ENCODE measurements at regions not wholly inside any gene's neighbourhood (a gene's known extent, or its start where the extent isn't known, plus 50 kb on each side); places are given as distances from the start of the nearest gene placed in this dataset.

DNA sequence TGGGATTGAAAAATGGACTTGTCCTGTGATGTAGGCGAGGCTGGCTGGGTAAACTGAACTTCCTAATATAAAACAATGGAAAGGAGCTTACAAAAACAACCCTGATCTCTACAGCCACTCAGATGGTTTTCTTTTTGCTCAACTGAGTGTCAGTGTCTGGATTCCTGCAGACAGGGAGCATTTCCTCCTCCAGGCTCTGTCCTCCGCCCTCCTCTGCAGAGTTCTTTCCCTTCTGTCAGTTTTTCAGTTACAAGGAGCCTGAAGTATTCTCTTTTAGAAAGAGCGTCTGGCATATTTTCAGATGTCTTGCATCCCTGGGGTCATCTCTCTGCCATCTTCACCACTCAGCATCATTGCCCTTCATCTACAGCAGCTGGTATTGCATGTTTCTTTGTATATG, 50.0 kb upstream of the PITRM1 start:
- intact Hi-C loops (cut with DNase I), result no loop called here
- Histone ChIP-seq H3K9me3 (no peaks in the 10 kb centered on the region), H3K4me1 (no peaks in the 10 kb centered on the region), H3K27ac (no peak overlapping the region), H3K27me3 (no peaks in the 10 kb centered on the region), H3K4me3 (no peak overlapping the region), H3K36me3 (no peaks in the 10 kb centered on the region)
- DNase-seq (no peak), ATAC-seq (no peak)
- TF ChIP-seq POLR2A (IDR thresholded peaks at IDR 0.05), result no peak
- TF ChIP-seq, protein P1, sequence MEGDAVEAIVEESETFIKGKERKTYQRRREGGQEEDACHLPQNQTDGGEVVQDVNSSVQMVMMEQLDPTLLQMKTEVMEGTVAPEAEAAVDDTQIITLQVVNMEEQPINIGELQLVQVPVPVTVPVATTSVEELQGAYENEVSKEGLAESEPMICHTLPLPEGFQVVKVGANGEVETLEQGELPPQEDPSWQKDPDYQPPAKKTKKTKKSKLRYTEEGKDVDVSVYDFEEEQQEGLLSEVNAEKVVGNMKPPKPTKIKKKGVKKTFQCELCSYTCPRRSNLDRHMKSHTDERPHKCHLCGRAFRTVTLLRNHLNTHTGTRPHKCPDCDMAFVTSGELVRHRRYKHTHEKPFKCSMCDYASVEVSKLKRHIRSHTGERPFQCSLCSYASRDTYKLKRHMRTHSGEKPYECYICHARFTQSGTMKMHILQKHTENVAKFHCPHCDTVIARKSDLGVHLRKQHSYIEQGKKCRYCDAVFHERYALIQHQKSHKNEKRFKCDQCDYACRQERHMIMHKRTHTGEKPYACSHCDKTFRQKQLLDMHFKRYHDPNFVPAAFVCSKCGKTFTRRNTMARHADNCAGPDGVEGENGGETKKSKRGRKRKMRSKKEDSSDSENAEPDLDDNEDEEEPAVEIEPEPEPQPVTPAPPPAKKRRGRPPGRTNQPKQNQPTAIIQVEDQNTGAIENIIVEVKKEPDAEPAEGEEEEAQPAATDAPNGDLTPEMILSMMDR (IDR thresholded peaks at IDR 0.05), result no peak
- WGBS (ENCODE audit: insufficient coverage, low coverage, low lambda C conversion rate, missing lambda C conversion rate), result 46% methylated on average over 3 of the region's 3 CpGs

All from right lobe of liver (tissue), 6 donors.